Panc1 (cell line): ENCODE measurements at regions not wholly inside any gene's neighbourhood (a gene's known extent, or its start where the extent isn't known, plus 50 kb on each side); places are given as distances from the start of the nearest gene placed in this dataset.
"Not testable (repeated sequence)": the region's sequence is repeated elsewhere in the genome, so short reads cannot be mapped to it uniquely, and the experiment has no call there.

Experiments used
- ATAC-seq: fragments of 200-7000 bp; cut with Tn5 transposase; 2 replicates; pipeline ENCODE4 v1.9.1; 2020; ENCODE audit warnings: mild to moderate bottlenecking, moderate library complexity
- BruUV-seq: library from RNA; stranded (reverse); fragments of 400-500 nt; replicated peaks from 2 replicates; lab custom pipeline; 2021; lab: Mats Ljungman, UMichigan
- CTCF ChIA-PET: fragments of 300-600 bp; sonication (Branson Sonifier 250); formaldehyde crosslinking; loops from one replicate; lab custom pipeline; 2022; ENCODE audit warnings: antibody characterized with exemption; lab: Charles Lee
- POLR2A ChIA-PET: fragments of 300-600 bp; sonication (Branson Sonifier 250); formaldehyde crosslinking; loops from one replicate; lab custom pipeline; 2022; ENCODE audit warnings: antibody characterized with exemption; lab: Charles Lee
- DNase-seq: peaks from one replicate; pipeline ENCODE4 v3.0.0-alpha.2; 2010; ENCODE audit warnings: low read depth, low spot score
- H3K27ac ChIP-seq: 2 replicates; pipeline ENCODE4 v1.5.1; 2011; ENCODE audit warnings: mild to moderate bottlenecking, low read length, inconsistent platforms
- H3K27me3 ChIP-seq: fragments of 200-500 bp; sonication (Bioruptor generic); 2 replicates; pipeline ENCODE4 v1.6.0; 2014; ENCODE audit warnings: low read length, inconsistent platforms; ENCODE audit not compliant: control insufficient read depth, insufficient read depth
- H3K36me3 ChIP-seq: fragments of 200-500 bp; sonication (Bioruptor generic); 2 replicates; pipeline ENCODE4 v1.5.1; 2014; ENCODE audit warnings: inconsistent platforms, mild to moderate bottlenecking, low read length, moderate library complexity; ENCODE audit not compliant: control insufficient read depth, insufficient read depth
- H3K4me1 ChIP-seq: 2 replicates; pipeline ENCODE4 v1.5.1; 2011; ENCODE audit warnings: inconsistent platforms, mild to moderate bottlenecking, low read length, moderate library complexity; ENCODE audit not compliant: control insufficient read depth, insufficient read depth
- H3K4me3 ChIP-seq, 2 experiments: 2 replicates each; pipeline ENCODE4 v1.5.1; 2011 to 2012; ENCODE audit warnings: low read depth in 2 of 2, low read length in 2 of 2, mild to moderate bottlenecking in 2 of 2, inconsistent platforms in 1 of 2, moderate library complexity in 1 of 2
- H3K9me3 ChIP-seq: fragments of 200-500 bp; sonication (Bioruptor generic); 2 replicates; pipeline ENCODE4 v1.5.1; 2014; ENCODE audit warnings: low read depth, mild to moderate bottlenecking, inconsistent platforms, low read length, moderate library complexity; ENCODE audit not compliant: control insufficient read depth, insufficient read depth
- POLR2AphosphoS5 ChIP-seq: IDR thresholded peaks from 2 replicates; pipeline ENCODE4 v1.6.1; 2012; ENCODE audit warnings: mild to moderate bottlenecking, low read depth, low read length, moderate library complexity
- REST ChIP-seq, 2 experiments: IDR thresholded peaks; 2 replicates each; pipeline ENCODE4 v1.6.1; 2011 to 2012; ENCODE audit warnings: low read depth in 2 of 2, control low read depth in 1 of 2, low read length in 1 of 2, mild to moderate bottlenecking in 1 of 2, moderate library complexity in 1 of 2; ENCODE audit not compliant: insufficient read depth in 1 of 2
- SIN3A ChIP-seq: IDR thresholded peaks from 2 replicates; pipeline ENCODE4 v1.6.1; 2012; ENCODE audit warnings: low read depth, mild to moderate bottlenecking, low read length, moderate library complexity, borderline replicate concordance; ENCODE audit not compliant: insufficient read depth
- TCF7L2 ChIP-seq: IDR thresholded peaks from 2 replicates; pipeline ENCODE4 v1.6.1; 2011; ENCODE audit warnings: mild to moderate bottlenecking, low read depth, low read length, inconsistent platforms
- in situ Hi-C: cut with HindIII; loops from 2 replicates; pipeline ENCODE4 v1.10.0; 2016; ENCODE audit warnings: low sequenced_read_pairs, low pct_unique_long_range_greater_than_20kb
- intact Hi-C: fragments of 100-400 bp; cut with micrococcal nuclease; formaldehyde crosslinking; loops from one replicate; pipeline ENCODE4 v1.10.0; 2022; ENCODE audit not compliant: unreplicated experiment
- TF ChIP-seq, protein P1 (sequence below): fragments of 450-650 bp; IDR thresholded peaks from 2 replicates; pipeline ENCODE4 v1.5.1; 2017; ENCODE audit warnings: mild to moderate bottlenecking

DNA sequence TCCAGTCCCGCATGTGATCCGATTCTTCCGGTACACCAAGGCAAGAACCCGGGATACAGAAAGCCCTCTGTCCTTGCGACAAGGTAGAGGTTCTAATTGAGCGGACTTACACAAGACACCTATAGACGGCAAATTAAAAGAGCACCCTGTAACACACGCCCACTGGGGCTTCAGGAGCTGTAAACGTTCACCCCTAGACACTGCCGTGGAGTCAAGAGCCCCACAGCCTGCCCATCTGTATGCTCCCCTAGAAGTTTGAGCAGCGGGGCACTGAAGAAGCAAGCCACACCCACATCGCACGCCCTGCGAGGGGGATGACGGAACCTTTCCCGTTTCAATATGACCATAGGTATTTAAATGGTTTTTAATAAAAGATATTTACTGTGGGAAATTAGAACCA, 696.3 kb upstream of the MMS22L start:
- BruUV-seq, H3K4me3 ChIP-seq, POLR2A ChIA-PET, H3K27ac ChIP-seq, H3K4me1 ChIP-seq, CTCF ChIA-PET, H3K36me3 ChIP-seq, DNase-seq, H3K9me3 ChIP-seq, in situ Hi-C loops, H3K27me3 ChIP-seq, intact Hi-C loops, ATAC-seq: not testable (repeated sequence)
- TF ChIP-seq, protein P1, sequence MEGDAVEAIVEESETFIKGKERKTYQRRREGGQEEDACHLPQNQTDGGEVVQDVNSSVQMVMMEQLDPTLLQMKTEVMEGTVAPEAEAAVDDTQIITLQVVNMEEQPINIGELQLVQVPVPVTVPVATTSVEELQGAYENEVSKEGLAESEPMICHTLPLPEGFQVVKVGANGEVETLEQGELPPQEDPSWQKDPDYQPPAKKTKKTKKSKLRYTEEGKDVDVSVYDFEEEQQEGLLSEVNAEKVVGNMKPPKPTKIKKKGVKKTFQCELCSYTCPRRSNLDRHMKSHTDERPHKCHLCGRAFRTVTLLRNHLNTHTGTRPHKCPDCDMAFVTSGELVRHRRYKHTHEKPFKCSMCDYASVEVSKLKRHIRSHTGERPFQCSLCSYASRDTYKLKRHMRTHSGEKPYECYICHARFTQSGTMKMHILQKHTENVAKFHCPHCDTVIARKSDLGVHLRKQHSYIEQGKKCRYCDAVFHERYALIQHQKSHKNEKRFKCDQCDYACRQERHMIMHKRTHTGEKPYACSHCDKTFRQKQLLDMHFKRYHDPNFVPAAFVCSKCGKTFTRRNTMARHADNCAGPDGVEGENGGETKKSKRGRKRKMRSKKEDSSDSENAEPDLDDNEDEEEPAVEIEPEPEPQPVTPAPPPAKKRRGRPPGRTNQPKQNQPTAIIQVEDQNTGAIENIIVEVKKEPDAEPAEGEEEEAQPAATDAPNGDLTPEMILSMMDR: peak; percentile 1; the same call in 1 of the 2 replicates

DNA sequence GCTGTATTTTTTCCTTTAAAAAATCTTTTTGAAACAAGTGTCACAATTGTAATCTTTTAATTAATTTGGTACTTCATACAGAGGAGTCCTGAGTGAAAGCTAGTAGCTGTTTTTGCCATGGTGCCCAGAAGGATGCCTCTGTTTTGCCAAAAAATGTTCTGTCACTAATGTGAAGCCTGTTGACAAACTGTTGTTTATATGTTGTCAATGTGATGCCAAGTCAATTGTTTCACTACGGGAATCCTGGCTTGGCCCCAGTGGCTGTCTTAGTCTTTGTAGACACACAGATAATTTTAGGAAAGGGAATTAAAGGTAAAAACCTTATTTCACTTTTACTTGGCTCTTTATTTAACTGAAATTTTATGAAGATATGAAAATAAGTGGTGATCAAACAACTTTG, 706.4 kb upstream of the MMS22L start:
- TF ChIP-seq POLR2AphosphoS5 (no peak), REST (IDR thresholded peaks at IDR 0.05; ENCODE audit: insufficient read depth in 1 of 2, low read depth in 2 of 2, low read length in 1 of 2) (no peak), SIN3A (no peak)
- TF ChIP-seq, protein P1: no peak
- intact Hi-C loops: no loop called here
- H3K4me3 ChIP-seq: no peak overlapping the region
- H3K4me1 ChIP-seq: no peaks in the 10 kb centered on the region
- H3K36me3 ChIP-seq: no peaks in the 10 kb centered on the region
- ChIA-PET POLR2A (no interaction called here), CTCF (interaction anchor here (0.7 kb wide), 1 partner anchor 775 kb away, joined by 3 read pairs; no protein-coding TSS in a partner anchor)
- BruUV-seq: no TSS peak
- H3K9me3 ChIP-seq: 0 out of 2 replicates have a peak, but pooled peaks cover 2% of the 10 kb centered on the region
- DNase-seq (no peak), ATAC-seq (no peak)
- H3K27ac ChIP-seq: no peak overlapping the region
- no peaks in the 10 kb centered on the region for H3K27me3 ChIP-seq
- in situ Hi-C loops: no loop called here

- no peaks in the 10 kb centered on the region for H3K4me1 ChIP-seq
- ATAC-seq: no peak
- no peak for DNase-seq
- ChIA-PET POLR2A (no interaction called here), CTCF (no interaction called here)
- no peaks in the 10 kb centered on the region for H3K36me3 ChIP-seq
- no peak overlapping the region for H3K27ac ChIP-seq
- H3K4me3 ChIP-seq: no peak overlapping the region
- no peaks in the 10 kb centered on the region for H3K27me3 ChIP-seq
- no peaks in the 10 kb centered on the region for H3K9me3 ChIP-seq
- BruUV-seq: no TSS peak
- TF ChIP-seq REST (IDR thresholded peaks at IDR 0.05; ENCODE audit: insufficient read depth in 1 of 2, low read depth in 2 of 2, low read length in 1 of 2): no peak
- TF ChIP-seq SIN3A: no peak
- TF ChIP-seq, protein P1: no peak
- TF ChIP-seq TCF7L2: no peak
- no peak for TF ChIP-seq POLR2AphosphoS5
- in situ Hi-C loops (no loop called here), intact Hi-C loops (no loop called here)
Observed at GRCh38 chr6:97995158-97995557, 712.1 kb upstream of the MMS22L start.
